ENCODE measurements at regions not wholly inside any gene's neighbourhood (a gene's known extent, or its start where the extent isn't known, plus 50 kb on each side); places are given as distances from the start of the nearest gene placed in this dataset.

GRCh38 chr6:3551716-3552511, 95.1 kb upstream of the SLC22A23 start:
- H3K27ac ChIP-seq: no peak overlapping the region
- H3K4me1 ChIP-seq: peaks cover 6% of the 10 kb centered on the region
- no peaks in the 10 kb centered on the region for H3K27me3 ChIP-seq
- intact Hi-C loops (cut with DNase I): no loop called here
- H3K9ac ChIP-seq (ENCODE audit: low read depth in 2 of 2, low read length in 2 of 2): no peak overlapping the region
- no peaks in the 10 kb centered on the region for H3K9me3 ChIP-seq
- H3K36me3 ChIP-seq: no peaks in the 10 kb centered on the region
- no peak for TF ChIP-seq CTCF (IDR thresholded peaks at IDR 0.05)
- no peak for DNase-seq
- no peak overlapping the region for H3K4me3 ChIP-seq

- Histone ChIP-seq H3K4me1 (peaks cover 6% of the 10 kb centered on the region), H3K4me3 (no peak overlapping the region), H3K27ac (no peak overlapping the region), H3K36me3 (no peaks in the 10 kb centered on the region), H3K9ac (ENCODE audit: low read depth in 2 of 2, low read length in 2 of 2) (no peak overlapping the region), H3K9me3 (no peaks in the 10 kb centered on the region), H3K27me3 (no peaks in the 10 kb centered on the region)
- TF ChIP-seq CTCF (IDR thresholded peaks at IDR 0.05): no peak
- DNase-seq: no peak
- intact Hi-C loops (cut with DNase I): no loop called here
These were observed 92.6 kb upstream of the SLC22A23 start for GRCh38 chr6:3549314-3549940.

DNA sequence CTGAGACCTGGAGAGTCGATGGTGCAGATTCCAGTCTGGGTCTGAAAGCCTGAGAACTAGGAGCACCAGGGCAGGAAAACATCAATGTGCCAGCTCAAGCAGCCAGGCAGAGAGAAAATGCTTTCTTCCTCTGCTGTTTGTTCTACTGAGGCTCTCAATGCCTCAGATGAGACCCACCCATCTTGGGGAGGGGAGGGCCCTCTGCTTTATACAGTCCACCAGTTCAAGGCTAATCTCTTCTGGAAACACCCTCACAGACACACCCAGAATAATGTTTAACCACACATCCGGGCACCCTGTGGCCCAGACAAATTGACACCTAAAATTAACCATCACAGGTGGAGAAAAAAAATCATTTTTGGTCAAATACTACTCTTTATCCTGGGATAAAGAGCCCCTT, 89.3 kb upstream of the SLC22A23 start:
- Histone ChIP-seq H3K4me3 (no peak overlapping the region), H3K9me3 (no peaks in the 10 kb centered on the region), H3K36me3 (no peaks in the 10 kb centered on the region), H3K4me1 (peaks cover 6% of the 10 kb centered on the region), H3K27me3 (no peaks in the 10 kb centered on the region), H3K27ac (peak overlapping the region; percentile 55), H3K9ac (ENCODE audit: low read depth in 2 of 2, low read length in 2 of 2) (no peak overlapping the region)
- peak; percentile 90 for DNase-seq
- intact Hi-C loops (cut with DNase I): no loop called here
- TF ChIP-seq CTCF (IDR thresholded peaks at IDR 0.05): no peak

- H3K9me3 ChIP-seq: no peaks in the 10 kb centered on the region
- intact Hi-C loops (cut with DNase I): no loop called here
- H3K9ac ChIP-seq (ENCODE audit: low read depth in 2 of 2, low read length in 2 of 2): no peak overlapping the region
- H3K36me3 ChIP-seq: no peaks in the 10 kb centered on the region
- peaks cover 11% of the 10 kb centered on the region for H3K4me1 ChIP-seq
- no peak overlapping the region for H3K4me3 ChIP-seq
- H3K27ac ChIP-seq: peak overlapping the region; percentile 55
- no peak for DNase-seq
- no peaks in the 10 kb centered on the region for H3K27me3 ChIP-seq
- TF ChIP-seq CTCF (IDR thresholded peaks at IDR 0.05): no peak
These were observed 88.3 kb upstream of the SLC22A23 start for GRCh38 chr6:3545156-3545555.

GRCh38 chr6:3542032-3542640, 85.3 kb upstream of the SLC22A23 start:
- no peak overlapping the region for H3K4me3 ChIP-seq
- H3K36me3 ChIP-seq: no peaks in the 10 kb centered on the region
- no peak overlapping the region for H3K9ac ChIP-seq (ENCODE audit: low read depth in 2 of 2, low read length in 2 of 2)
- H3K27me3 ChIP-seq: no peaks in the 10 kb centered on the region
- no peak overlapping the region for H3K27ac ChIP-seq
- H3K9me3 ChIP-seq: no peaks in the 10 kb centered on the region
- intact Hi-C loops (cut with DNase I): no loop called here
- H3K4me1 ChIP-seq: peaks cover 5% of the 10 kb centered on the region
- TF ChIP-seq CTCF (IDR thresholded peaks at IDR 0.05): no peak
- DNase-seq: peak; percentile 60

All from colonic mucosa (tissue), 4 donors.